SK-N-SH (cell line): ENCODE measurements at regions not wholly inside any gene's neighbourhood (a gene's known extent, or its start where the extent isn't known, plus 50 kb on each side); places are given as distances from the start of the nearest gene placed in this dataset.

ENCODE experiments used
- RXRA ChIP-seq: IDR thresholded peaks from 2 replicates; pipeline ENCODE4 v1.4.0; 2012; ENCODE audit warnings: low read depth, mild to moderate bottlenecking, borderline replicate concordance
- SIN3A ChIP-seq: IDR thresholded peaks from 2 replicates; pipeline ENCODE4 v1.6.1; 2012; ENCODE audit warnings: low read depth, mild to moderate bottlenecking, low read length, moderate library complexity, borderline replicate concordance
- TEAD4 ChIP-seq: IDR thresholded peaks from 2 replicates; pipeline ENCODE4 v1.4.0; 2012; ENCODE audit warnings: mild to moderate bottlenecking, borderline replicate concordance; ENCODE audit not compliant: insufficient read depth
- YY1 ChIP-seq: IDR thresholded peaks from 2 replicates; pipeline ENCODE4 v1.4.0; 2012; ENCODE audit warnings: low read depth, mild to moderate bottlenecking
- TF ChIP-seq, protein P1 (sequence below): IDR thresholded peaks from 2 replicates; pipeline ENCODE4; 2012
- TF ChIP-seq, protein P2 (sequence below): fragments of 200-600 bp; sonication (generic); IDR thresholded peaks from 2 replicates; pipeline ENCODE4 v1.6.1; 2017; ENCODE audit warnings: antibody characterized with exemption, mild to moderate bottlenecking, moderate library complexity
- TF ChIP-seq, protein P3 (sequence below): fragments of 150-350 bp; IDR thresholded peaks from 2 replicates; pipeline ENCODE4 v1.6.1; 2017; ENCODE audit warnings: antibody characterized with exemption, low read length, low read depth, borderline replicate concordance
- TF ChIP-seq, protein P4 (sequence below): IDR thresholded peaks from 2 replicates; pipeline ENCODE4 v1.6.1; 2012; ENCODE audit warnings: mild to moderate bottlenecking, low read depth, low read length, moderate library complexity

DNA sequence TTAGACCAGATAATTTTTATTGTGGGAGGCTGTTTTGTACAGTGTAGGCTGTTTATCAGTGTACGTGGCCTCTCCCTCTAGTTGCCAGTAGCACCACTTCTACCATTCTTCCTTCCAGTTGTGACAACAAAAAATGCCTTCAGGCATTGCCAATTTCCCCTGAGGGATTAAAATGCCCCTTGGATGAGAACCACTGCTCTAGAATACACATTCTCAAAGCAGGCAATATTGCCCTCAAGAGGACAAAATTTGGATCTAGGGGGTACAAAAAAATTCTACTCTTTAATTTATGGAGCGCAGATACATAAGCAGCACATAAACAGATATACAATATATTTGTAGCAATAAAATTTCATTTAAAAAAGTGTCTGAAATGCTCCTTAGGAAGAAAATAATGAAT lies 674.6 kb downstream of the PTPRC start:
- TF ChIP-seq, protein P1, sequence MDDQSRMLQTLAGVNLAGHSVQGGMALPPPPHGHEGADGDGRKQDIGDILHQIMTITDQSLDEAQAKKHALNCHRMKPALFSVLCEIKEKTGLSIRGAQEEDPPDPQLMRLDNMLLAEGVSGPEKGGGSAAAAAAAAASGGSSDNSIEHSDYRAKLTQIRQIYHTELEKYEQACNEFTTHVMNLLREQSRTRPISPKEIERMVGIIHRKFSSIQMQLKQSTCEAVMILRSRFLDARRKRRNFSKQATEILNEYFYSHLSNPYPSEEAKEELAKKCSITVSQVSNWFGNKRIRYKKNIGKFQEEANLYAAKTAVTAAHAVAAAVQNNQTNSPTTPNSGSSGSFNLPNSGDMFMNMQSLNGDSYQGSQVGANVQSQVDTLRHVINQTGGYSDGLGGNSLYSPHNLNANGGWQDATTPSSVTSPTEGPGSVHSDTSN, result no peak
- TF ChIP-seq, protein P2, sequence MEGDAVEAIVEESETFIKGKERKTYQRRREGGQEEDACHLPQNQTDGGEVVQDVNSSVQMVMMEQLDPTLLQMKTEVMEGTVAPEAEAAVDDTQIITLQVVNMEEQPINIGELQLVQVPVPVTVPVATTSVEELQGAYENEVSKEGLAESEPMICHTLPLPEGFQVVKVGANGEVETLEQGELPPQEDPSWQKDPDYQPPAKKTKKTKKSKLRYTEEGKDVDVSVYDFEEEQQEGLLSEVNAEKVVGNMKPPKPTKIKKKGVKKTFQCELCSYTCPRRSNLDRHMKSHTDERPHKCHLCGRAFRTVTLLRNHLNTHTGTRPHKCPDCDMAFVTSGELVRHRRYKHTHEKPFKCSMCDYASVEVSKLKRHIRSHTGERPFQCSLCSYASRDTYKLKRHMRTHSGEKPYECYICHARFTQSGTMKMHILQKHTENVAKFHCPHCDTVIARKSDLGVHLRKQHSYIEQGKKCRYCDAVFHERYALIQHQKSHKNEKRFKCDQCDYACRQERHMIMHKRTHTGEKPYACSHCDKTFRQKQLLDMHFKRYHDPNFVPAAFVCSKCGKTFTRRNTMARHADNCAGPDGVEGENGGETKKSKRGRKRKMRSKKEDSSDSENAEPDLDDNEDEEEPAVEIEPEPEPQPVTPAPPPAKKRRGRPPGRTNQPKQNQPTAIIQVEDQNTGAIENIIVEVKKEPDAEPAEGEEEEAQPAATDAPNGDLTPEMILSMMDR, result no peak; the same call in 1 of the 2 replicates
- TF ChIP-seq SIN3A, result no peak
- TF ChIP-seq, protein P3, sequence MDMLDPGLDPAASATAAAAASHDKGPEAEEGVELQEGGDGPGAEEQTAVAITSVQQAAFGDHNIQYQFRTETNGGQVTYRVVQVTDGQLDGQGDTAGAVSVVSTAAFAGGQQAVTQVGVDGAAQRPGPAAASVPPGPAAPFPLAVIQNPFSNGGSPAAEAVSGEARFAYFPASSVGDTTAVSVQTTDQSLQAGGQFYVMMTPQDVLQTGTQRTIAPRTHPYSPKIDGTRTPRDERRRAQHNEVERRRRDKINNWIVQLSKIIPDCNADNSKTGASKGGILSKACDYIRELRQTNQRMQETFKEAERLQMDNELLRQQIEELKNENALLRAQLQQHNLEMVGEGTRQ, result no peak
- TF ChIP-seq RXRA, result no peak
- TF ChIP-seq YY1, result no peak
- no peak for TF ChIP-seq TEAD4
- TF ChIP-seq, protein P4, sequence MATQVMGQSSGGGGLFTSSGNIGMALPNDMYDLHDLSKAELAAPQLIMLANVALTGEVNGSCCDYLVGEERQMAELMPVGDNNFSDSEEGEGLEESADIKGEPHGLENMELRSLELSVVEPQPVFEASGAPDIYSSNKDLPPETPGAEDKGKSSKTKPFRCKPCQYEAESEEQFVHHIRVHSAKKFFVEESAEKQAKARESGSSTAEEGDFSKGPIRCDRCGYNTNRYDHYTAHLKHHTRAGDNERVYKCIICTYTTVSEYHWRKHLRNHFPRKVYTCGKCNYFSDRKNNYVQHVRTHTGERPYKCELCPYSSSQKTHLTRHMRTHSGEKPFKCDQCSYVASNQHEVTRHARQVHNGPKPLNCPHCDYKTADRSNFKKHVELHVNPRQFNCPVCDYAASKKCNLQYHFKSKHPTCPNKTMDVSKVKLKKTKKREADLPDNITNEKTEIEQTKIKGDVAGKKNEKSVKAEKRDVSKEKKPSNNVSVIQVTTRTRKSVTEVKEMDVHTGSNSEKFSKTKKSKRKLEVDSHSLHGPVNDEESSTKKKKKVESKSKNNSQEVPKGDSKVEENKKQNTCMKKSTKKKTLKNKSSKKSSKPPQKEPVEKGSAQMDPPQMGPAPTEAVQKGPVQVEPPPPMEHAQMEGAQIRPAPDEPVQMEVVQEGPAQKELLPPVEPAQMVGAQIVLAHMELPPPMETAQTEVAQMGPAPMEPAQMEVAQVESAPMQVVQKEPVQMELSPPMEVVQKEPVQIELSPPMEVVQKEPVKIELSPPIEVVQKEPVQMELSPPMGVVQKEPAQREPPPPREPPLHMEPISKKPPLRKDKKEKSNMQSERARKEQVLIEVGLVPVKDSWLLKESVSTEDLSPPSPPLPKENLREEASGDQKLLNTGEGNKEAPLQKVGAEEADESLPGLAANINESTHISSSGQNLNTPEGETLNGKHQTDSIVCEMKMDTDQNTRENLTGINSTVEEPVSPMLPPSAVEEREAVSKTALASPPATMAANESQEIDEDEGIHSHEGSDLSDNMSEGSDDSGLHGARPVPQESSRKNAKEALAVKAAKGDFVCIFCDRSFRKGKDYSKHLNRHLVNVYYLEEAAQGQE, result no peak
